GM19025 (cell line): ENCODE measurements at regions not wholly inside any gene's neighbourhood (a gene's known extent, or its start where the extent isn't known, plus 50 kb on each side); places are given as distances from the start of the nearest gene placed in this dataset.
"Not testable (repeated sequence)": the region's sequence is repeated elsewhere in the genome, so short reads cannot be mapped to it uniquely, and the experiment has no call there.

ENCODE experiments used
- ATAC-seq: cut with Tn5 transposase; IDR thresholded peaks from one replicate; pipeline ENCODE4 v1.9.1; 2021; ENCODE audit warnings: mild to moderate bottlenecking, low read depth, moderate library complexity; ENCODE audit not compliant: unreplicated experiment

- no peak for ATAC-seq
Measured at GRCh38 chr11:21710809-21711208, 482.1 kb upstream of the ANO5 start.

DNA sequence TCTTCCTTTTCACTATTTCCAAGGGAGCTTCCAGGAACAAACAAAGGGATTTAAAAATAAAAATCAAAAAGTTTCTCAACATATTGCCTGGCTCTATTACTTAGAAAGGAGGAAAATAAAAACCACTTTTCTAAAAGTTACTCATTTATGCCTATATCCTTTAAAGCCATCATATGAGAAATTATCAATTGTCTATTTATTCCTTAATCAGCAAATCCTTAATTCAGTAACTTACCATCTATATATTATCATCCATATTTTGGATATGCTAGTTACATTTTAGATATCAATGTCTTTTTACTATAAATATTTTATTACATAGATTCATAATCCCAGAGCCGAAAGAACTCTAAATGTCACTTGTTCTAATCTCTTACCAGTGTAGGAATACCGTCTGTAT is 481.5 kb upstream of the ANO5 start:
- ATAC-seq = no peak

DNA sequence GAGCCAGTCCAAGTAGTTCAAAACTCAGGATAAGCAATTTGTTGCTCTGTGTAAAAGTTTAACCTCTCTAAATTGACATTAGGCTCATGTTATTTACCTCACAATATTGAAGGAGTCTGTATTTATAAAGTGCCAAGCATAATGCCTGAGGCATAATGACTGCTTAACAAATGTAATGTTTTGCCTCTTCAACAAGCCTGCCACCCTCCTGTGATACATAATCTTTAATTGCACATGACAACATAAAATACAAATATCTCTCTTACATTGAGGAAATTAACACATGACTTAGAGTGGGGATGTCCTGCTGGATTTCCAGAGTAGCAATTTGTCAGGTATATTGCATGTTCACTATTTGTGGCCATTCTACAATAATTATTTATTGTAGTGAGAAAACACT is 469.2 kb upstream of the ANO5 start:
- no peak for ATAC-seq

DNA sequence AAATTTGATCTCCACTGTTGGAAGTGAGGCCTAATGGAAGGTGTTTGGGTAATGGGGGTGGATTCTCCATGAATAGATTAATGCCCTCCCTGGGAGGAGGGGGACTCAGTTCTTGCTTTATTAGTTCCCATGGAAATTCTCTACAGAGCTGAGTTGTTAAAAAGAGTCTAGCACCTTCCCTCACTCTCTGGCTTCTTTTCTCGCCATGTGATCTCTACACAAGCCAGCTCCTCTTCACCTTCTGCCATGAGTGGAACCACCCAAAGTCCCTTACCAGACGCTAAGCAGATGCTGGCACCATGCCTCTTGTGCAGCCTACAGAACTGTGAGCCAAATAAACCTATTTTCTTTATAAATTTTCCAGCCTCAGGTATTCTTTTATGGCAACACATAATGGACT is 465.8 kb upstream of the ANO5 start:
- no peak for ATAC-seq

DNA sequence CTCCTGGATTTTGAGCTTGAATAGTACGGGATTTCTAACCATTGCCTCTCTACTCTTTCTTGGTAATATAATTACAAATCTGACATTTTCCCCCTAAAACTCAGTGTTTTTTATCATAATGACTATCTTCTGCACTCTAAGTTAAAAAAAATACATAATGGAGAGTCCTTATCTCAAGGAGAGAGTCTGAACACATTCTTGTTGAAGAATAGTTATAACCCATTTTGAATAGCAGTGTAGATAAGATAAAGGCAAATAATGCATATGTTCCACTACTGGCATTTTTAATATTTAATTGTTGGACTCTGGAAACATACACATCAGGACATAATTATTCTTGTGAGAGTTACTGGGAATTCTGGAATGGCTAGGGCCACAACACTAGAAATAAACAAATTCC is 456.5 kb upstream of the ANO5 start:
- no peak for ATAC-seq

GRCh38 chr11:21752475-21753243 is 440.2 kb upstream of the ANO5 start:
- ATAC-seq = not testable (repeated sequence)

- not testable (repeated sequence) for ATAC-seq
Measured at GRCh38 chr11:21753244-21753767, 439.6 kb upstream of the ANO5 start.

DNA sequence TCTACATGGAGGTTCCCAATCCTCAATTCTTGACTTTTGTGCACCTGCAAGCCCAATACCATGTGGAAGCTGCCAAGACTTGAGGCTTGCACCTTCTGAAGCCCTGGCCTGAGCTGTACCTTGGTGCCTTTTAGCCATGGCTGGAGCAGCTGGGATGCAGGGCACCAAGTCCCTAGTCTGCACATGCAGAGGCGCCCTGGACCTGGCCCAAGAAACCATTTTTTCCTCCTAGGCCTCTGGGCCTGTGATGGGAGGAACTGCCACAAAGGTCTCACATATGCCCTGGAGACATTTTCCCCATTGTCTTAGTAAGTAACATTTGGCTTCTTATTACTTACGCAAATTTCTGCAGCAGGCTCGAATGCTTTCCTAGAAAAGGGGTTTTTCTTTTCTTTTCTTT is 431.9 kb upstream of the ANO5 start:
- ATAC-seq = no peak

GRCh38 chr11:21768388-21768787 is 424.5 kb upstream of the ANO5 start:
- ATAC-seq = no peak

- no peak for ATAC-seq
Measured at GRCh38 chr11:21769188-21769587, 423.7 kb upstream of the ANO5 start.

GRCh38 chr11:21771097-21771496 is 421.8 kb upstream of the ANO5 start:
- no peak for ATAC-seq

DNA sequence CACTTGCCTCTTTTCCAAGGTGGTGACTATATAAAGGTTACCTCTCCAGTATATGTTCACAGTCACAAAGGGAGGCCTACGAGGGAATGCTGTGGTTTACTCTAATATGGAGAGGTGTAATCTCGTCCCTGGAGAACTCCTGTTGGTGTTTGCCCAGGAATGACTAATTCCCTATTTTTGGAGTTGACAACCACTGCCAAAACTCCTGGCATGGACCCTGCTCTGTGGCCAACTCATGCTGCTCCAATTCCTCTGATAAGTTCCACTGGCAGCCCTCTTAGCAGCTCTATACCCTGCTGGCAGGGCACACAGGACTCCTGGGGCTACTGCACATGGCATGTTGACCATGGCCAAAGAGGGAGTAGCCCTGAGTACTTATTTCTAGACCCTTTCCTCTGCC is 418.7 kb upstream of the ANO5 start:
- no peak for ATAC-seq

DNA sequence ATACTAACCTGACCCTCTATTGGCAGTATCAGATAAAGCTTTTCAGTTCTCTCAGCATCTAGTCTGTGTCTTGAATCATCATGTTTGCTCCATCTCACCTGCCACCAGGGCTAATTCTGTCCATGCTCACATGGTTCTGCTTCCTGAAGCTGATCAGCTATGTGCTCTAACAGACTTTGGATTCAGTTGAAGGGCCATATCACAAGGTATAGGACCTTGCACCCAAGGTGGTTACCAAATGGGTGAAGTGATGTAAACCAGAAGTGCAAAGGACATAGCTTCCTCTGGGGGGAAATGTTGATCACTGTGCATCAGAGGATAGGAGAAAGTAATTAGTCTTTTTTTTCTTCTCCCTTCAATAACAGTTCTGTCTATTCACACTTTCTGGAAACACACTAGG is 417.0 kb upstream of the ANO5 start:
- no peak for ATAC-seq

DNA sequence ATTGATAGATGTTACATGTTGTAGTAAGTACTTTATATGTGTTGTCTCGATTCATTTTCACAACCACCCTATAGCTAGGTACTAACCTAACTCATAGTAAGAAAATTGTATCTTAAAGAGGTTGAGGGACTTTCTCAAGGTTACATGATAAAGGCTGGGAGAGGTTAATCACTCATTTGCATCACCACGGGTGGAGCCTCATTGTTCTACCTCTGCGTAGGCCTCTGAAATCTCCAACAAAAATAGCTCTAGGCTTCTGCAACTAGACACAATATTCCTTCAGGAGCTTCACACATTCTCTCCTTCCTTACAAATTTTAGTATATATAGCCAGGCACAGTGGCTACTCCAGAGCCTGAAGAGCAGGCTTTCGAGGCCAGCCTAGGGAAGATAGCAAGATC is 408.9 kb upstream of the ANO5 start:
- no peak for ATAC-seq

GRCh38 chr11:21785351-21785750 is 407.5 kb upstream of the ANO5 start:
- no peak for ATAC-seq

DNA sequence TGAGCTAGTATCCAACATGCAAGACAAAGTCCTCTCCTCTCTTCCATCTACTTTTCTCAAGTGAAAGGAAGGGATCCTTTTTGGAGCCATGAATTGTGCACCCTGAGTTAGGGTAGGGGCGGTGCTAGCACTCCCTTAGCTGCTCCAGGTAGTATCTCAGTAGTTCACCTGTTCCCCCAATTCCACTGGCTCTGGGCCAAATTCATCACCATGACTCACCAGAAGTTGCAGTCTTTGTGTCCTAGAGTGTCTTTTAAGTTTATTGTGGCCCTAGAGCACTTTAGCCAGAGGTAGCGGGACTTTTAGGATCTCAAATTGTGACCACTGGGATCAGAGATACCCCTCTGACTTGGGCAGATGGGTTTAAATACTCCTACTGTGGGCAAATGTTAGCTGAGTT is 398.6 kb upstream of the ANO5 start:
- no peak for ATAC-seq

DNA sequence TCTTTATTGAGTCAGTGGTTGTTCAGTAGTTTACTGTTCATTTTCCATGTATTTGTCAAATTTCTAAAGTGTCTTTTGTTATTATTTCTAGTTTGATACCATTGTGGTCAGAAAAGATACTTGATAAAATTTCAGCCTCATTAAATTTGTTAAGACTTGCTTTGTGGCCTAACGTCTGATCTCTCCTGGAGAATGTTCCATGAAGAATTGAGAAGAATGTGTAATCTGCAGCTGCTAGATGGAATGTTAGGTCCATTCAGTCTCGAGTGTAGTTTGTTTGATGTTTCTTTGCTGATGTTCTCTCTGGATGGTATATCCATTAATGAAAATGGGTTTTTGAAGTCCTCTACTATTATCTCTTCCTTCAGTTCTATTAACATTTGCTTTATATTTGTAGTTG is 394.7 kb upstream of the ANO5 start:
- no peak for ATAC-seq

GRCh38 chr11:21804523-21804922 is 388.4 kb upstream of the ANO5 start:
- ATAC-seq = not testable (repeated sequence)

DNA sequence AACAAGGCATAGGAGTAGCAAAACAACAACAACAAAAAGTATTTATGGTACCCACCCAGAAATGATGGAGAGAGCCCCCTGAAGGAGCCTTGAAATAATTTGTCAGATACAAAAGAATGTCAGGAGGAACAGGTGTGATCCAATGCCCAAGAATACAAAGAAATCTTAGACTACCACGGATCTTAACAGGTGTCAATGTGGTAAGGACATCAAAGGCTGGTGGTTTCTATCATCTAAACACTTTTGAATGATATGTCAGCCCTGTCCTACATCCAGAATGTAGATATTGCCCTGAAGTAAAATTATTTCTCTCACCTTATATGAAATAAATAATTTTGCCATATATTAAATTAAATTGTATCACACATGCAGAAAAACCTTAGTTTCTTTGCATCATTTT is 386.4 kb upstream of the ANO5 start:
- ATAC-seq = no peak

DNA sequence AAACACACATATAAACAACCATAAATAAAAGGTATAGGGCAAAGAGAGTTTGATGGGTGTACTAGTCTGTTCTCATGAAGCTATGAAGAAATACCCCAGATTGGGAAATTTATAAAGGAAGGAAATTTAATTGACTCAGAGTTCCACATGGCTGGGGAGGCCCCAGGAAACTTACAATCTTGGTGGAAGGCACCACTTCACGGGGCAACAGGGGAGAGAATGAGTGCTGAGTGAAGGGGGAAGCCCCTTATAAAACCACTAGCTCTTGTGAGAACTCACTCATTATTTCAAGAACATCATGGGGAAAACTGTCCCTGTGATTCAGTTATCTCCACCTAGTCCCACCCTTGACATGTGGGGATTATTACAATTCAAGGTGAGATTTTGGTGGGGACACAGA is 385.9 kb upstream of the ANO5 start:
- no peak for ATAC-seq

DNA sequence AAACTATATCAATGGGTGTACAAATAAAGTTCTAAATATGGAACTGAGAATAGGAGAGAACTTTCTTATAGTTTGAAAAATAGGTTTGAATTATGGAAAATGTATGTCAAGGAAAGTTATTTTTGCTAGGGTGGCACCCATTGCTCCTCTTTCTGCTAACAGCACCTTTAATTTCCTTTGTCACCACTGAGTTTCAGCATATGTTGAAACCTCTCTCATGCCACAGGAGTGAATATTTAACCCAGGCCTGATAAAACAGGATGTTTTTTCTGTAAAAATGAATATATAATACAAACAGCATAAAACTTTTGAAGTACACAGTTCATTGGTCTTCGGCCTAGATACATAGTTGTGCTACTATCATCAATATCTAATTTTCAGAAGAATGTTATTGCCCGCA is 385.5 kb upstream of the ANO5 start:
- ATAC-seq = no peak

DNA sequence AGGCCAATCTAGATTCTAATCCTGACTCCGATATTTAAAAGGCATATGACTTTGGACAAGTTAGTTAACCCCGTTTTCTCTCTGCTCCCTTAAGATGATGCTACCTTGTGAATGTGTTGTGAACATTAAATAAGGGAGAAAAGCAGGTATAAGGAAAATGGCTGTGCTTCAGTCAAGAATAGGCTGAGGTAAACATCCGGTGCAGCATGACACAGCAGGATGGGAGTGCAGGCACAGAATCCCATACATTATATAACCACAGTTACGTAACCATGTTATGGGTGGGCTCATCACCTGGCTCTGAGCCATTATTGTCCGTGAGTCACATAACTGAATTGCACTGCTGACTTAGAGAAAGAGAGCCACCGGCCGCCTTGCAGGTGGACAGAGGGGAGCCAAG is 382.2 kb upstream of the ANO5 start:
- ATAC-seq = no peak

DNA sequence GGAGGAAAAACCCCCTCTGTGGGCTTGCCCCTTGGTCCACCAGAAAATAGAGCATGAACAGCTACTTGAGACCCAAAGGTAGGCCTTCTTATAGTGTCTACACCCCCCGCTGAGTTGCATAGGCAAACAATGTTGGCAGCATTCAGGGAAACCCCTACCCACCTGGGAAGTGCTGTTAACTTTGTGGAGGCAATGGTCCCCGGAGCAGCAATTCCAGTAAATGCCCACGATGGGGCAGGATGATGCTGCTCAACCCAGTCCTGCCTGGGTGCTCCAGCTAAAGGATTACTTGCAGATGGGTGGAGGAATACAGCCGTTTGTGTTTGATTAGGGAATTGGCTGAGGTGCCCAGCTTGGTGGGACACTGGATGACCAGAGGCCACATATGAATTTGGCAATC is 381.3 kb upstream of the ANO5 start:
- no peak for ATAC-seq
